GM21825 (cell line): ENCODE measurements at regions not wholly inside any gene's neighbourhood (a gene's known extent, or its start where the extent isn't known, plus 50 kb on each side); places are given as distances from the start of the nearest gene placed in this dataset.

Source experiments
- ATAC-seq: cut with Tn5 transposase; IDR thresholded peaks from one replicate; pipeline ENCODE4 v1.9.1; 2021; ENCODE audit warnings: mild to moderate bottlenecking, moderate library complexity; ENCODE audit not compliant: unreplicated experiment

DNA sequence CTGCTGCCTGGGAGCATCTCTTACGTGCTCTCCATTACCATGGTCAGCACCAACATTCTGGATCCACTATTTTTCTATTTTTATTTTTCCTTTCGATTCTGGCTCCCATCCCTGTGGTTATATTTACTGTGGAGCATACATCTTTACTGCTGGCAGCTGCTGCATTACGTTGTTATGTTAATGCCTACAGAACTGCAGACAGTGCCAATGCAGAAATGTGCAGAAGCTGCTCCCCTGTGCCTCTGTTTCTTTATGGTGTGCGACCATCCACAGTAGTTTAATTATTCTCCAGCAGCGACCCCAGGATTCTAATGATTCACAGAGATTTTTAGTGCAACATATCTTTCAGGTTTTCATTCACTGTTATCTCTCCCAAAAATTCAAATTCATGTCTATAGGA lies 911.7 kb upstream of the SLITRK6 start:
- ATAC-seq = no peak

DNA sequence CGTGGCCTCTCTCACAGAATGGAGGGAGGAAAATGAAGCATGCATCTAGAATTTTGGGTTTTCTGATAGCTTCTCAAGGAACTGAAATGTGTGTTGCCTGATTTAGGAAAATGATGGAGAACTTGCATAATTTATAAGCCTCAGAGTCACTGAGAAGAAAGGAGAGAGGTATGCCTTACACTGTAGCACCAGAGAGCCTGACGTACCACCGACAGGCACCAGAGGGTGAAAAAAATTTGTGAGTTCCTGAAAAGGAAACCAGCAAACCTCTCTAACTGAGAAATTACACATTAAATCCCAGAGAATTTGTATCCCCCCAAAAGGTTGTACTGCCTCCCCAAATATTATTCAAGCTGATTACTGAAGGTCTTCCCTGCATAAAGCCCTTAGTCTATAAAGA lies 915.3 kb upstream of the SLITRK6 start:
- no peak for ATAC-seq

DNA sequence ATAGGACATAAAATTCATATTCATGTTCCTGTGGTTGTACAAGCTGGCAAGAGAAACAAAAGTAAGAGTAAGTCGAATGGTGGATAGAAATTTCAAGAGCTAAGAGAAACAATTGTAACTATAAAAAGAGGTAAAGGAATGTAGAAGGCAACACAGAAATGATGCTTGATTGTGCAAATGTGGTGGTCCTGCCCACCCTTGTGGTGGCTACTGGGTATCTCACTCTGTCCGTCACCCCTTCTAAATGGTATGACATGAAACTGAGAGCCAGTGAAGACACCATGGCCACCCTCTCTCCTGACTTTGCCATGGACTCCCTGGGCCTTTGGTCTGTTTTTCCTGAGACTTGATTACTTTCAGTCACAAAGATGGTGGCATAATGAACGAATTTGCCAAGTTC lies 925.9 kb upstream of the SLITRK6 start:
- no peak for ATAC-seq

DNA sequence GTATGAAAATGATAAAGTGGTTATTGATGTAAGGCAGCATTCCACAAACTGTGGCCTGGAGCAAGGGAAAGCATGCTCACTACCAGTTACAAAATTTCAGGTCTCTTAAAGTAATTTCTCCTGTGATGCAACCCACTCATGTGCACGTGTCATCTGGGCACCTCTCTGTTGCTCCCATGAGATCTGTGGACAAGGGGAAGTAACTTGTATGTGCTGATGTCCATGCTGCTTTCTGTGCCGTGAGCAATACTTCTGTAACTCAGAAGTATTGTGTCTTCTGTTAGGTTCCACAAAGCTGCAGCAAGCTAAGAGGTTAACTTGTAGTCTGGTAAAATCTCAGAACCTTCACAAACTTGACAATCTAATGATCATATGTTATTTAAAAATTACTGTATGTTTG lies 930.0 kb upstream of the SLITRK6 start:
- no peak for ATAC-seq

DNA sequence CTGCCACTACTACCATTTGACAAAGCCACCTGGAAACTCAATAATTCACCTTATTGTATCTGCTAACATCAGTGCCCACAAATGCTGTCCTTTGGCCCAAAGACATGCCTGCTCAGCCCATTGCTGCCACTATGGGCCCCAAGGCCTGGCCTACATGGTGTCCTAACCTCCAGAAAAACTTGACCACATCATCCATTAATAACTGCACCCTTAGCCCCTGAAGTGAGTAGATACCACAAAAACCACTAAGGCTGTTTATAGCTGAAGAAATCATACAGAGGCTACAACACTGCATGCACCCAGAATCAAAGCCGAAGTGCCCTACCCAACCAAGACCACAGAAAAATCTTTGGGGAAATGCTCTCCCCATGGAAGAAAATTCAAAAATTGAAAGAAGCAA lies 932.8 kb upstream of the SLITRK6 start:
- ATAC-seq = no peak

DNA sequence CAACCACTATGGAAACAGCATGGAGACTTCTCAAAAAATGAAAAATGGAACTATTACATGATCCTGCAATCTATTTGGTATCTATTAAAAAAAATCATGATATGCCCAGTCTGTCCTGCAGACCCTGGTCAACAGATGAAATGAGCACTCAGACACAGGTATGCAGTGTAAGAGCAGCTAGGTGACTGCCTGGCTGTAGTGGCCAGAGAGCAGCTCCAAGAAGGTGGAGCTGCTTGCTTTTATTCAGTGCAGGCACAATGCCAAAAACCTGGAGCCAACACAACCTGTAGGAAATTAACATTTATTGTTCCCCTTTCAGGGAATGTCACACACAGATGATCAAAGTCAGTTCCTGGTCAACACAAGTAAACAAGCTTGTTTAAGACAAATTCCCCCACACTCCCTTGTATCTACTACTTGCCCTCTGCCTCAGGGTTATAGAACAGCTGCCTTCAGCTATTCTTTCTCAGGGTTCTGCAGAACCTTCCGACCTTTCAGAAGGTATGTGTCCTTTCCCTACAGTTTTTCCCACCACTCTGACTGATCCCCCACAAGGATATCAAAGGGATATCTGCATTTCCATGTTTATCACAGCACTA lies 933.7 kb upstream of the SLITRK5 start:
- ATAC-seq = no peak

DNA sequence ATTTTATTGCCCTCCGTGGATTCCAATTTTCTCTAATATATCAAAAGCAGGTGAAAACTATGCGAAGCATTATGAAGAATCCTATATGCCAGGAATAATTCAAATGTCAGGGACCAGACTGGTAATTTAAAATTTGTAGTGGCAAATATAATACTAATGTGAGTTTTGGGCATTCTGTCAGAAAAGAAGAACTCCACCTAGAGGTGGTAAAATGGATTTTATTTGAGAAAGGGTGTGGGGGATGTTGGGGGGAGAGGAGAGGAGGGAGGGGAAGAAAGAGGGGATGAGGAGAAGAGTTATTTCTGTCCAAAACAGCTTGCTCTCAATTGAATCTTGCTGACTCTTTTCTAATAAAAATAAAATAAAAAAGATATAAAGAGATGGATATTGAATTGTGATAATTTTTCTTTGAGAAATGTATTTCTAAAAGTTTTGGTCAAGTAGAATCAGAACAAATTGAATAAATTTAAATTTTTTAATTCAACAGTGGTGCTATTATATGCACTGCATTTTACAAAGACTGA lies 929.3 kb upstream of the SLITRK5 start:
- no peak for ATAC-seq

DNA sequence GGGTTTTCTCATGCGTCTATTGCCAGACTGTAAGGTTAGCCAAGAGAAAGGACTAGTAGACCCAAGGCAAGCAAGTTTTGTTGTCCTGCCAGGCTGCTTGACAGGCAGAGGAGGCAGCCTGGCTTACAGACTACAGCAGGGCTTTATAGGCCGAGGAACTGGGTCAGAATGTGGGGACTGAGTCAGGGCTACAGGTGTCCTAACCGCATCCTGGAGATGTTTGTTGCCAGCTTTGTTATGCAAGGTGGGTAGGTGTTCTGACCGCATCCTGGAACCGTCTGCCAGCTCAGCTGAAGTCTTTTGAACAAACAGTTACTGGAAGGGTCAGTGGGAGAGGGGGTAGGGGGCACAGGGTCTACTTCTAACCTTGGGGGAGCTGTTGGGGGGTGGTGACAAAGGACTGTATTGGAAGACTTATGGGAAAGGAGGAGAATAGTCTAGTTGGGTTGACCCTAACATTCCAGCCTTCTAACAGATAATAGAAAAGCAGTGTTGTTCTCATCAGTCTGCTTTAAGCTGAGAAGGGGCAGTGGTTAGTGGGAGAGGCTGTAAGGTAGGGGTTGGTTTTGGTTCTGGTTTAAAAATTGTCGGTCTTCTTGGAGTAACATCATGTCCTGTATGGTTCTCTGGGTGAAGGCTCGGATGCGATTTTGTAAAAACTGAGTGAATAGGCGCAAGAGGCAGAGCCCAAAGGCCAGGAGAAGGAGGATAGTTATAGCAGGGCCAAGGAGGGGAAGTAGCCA lies 913.8 kb upstream of the SLITRK5 start:
- ATAC-seq = no peak

DNA sequence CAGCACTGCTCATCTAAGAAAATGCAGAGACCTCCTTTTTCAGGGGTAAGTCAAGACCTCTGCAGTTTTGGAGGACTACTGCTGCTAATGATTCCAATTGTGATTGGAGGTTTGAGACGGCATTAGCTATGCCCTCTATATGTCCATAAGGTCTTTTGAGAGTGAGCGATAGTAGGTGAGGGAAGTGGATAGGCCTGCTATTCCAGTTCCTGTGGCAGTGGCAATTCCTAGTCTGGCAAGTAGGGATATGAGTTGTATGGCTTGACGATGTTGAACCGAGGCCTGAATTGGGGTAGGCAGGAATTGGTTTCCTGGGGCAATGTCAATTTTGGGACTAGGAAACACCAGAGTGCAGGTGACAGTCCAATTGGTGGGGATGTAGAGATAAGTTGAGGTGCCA lies 913.1 kb upstream of the SLITRK5 start:
- no peak for ATAC-seq

DNA sequence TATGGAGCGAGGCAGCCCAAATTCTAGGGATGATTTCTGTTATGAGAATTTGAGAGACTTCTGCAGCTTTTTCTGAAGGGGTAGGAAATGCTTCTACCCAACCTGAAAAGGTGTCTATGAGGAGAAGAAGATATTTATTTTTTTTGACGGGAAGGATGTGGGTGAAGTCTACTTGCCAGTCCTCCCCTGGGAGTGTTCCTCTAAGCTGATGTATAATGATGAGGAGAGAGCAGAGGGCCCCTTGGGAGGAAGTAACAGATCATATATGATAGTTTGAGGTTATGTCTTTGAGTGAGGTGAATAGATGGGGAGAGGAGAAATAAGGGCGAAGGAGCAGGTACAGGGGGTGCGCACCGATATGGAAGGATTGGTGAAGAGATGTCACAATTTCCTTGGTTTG lies 910.6 kb upstream of the SLITRK5 start:
- no peak for ATAC-seq

DNA sequence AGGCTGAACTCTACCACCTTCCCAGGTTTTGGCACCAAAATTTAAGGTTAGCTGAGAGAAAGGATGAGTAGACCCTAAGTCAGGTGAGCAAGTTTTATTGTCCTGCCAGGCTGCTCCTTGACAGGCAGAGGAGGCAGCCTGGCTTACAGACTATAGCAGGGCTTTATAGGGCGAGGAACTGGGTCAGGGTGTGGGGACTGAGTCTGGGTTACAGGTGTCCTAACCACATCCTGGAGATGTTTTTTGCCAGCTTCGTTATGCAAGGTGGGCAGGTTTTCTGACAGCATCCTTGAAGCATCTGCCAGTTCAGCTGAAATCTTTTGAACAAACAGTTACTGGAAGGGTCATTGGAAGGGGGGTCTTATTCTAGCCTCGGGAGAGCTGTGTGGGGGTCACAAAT lies 905.7 kb upstream of the SLITRK5 start:
- no peak for ATAC-seq

DNA sequence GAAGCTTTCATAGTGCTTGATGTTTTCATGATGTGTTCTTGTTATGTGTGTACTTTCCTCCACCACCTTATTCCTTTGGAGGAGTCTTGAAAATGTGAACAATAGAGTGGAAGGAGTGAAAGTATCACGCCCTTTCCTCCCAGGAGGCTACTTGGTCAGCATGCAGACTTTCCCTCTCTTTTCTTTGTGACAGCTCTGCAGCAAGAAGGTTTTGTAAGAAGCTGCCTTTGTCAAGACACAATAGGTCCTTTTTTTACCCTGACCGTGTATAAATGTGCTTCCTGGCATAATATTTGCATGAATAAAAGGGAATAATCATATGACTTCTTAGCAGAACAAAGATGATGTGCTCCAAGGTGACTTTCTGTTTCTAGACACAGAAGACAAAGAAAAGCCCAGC lies 882.6 kb upstream of the SLITRK5 start:
- ATAC-seq = no peak

DNA sequence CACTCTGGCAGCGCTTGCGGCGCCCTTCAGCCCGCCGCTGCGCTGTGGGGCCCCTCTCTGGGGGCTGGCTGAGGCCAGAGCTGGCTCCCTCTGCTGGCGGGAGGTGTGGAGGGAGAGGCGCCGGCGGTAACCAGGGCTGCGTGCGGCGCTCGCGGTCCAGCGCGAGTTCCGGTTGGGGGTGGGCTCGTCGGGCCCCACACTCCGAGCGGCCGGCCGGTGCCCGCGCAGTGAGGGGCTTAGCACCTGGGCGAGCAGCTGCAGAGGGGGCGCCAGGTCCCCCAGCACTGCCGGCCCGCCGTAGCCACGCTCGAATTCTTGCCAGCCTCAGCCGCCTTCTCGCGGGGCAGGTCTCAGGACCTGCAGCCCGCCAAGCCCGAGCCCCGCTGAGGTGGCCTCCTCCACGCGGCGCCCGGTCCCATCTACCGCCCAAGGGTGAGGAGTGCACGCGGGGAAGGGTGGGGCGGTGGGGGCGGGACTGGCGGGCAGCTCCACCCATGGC lies 879.0 kb upstream of the SLITRK5 start:
- no peak for ATAC-seq

DNA sequence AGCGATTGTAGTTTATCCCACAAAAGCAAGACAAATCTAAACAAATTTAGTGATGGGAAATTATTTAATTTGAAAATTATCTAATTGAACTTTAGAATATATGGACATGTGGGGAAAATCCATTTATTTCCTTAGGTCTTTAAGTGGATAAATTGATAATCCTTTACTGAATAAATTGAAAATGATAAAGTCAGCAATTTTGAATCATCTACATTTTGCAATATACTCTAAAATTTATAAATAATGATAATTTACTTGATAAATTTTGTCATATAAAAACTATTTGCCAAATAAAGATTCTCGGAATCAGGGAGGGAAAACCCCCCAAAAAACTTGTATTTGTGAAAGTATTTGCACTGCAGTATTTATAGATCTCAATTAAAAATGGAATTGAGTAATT lies 875.3 kb upstream of the SLITRK5 start:
- no peak for ATAC-seq

DNA sequence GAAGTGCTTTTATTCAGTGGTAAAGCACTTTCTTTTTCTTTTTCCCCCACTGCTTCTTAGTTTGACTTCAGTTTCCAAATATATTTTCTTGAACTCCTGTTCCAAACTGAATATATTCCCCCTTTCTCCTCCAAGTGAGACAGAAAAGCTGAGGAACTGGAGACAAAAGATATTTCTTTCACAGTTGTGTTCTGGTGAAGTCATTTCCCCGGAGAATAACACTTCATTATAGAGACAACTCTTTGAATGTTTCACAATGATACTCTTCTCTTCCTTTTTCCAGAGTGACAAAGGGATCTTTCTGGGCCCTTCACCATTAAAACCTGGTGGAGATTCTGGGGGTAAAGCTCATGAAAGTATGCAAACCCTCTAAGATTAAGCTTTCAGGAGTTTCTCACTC lies 860.8 kb upstream of the SLITRK5 start:
- no peak for ATAC-seq

DNA sequence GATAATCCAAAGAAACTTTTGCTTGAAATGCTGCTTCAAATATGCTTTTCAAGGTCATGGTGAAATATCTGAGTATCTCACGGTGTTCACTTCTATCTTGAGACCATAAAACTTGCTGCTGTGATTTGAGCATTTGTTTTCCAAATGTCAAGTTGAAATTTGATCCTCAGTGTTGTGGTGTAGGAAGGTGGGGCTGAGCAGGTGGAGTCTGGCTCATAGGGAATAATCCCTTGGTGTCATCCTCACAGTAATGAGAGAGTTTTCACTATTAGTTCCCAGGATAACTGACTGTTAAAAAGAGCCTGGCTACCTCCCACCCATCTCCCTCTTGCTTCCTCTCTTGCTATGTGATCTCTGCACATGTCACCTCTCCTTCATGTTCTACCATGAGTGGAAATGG lies 858.0 kb upstream of the SLITRK5 start:
- no peak for ATAC-seq

DNA sequence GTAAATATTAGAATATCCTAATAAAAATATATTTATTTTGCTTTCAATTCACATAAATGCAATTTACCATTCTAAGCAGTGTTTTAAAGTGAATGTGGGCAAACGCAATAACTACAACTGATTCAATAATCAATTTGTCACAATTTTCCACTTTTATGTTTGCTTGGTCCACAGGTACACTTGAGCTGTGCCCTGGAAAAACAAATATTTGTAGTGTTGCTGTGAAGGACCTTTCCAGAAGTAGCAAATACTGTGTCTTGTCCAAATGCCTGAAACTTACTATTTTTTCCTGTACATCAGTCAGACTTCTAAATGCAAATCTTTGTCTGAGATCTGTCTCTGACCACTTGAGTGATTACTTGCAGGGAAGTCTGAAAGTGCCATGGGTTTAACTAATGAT lies 845.8 kb upstream of the SLITRK5 start:
- no peak for ATAC-seq

DNA sequence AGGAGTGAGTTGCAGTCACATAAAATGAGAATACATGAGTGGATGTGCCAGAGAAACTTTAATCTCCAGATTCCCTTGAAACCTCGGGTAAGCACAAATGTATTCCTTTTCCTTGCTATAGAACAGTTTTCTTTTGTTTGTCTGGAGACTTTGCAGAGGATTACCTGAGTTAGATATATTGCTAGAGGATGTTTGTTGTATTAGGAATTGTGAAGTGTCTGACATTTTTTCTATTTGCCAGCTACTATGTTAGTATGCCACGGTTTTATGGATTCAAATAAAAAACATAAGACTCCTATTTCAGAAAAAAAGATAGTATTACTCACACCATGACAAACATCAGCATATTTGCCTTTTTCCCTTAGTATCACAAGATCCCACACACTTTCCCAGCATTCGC lies 844.9 kb upstream of the SLITRK5 start:
- ATAC-seq = no peak

DNA sequence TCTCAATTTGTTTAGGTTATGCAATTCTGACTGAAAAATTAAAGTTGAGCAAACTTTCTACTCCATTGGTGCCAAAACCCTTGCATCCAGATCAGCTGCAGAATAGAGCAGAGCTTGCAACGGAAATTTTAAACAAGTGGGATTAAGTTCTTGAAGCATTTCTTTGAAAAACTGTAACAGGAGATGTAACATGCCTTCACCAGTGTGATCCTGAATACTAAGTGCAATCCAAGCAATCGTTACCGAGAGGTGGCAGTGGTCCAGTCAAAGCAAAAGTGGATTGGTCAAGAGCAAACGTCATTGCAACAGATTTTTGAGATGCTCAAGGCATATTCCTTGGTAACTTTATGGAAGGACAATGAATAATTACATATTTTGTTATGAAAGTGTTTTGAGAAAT lies 841.1 kb upstream of the SLITRK5 start:
- ATAC-seq = no peak

DNA sequence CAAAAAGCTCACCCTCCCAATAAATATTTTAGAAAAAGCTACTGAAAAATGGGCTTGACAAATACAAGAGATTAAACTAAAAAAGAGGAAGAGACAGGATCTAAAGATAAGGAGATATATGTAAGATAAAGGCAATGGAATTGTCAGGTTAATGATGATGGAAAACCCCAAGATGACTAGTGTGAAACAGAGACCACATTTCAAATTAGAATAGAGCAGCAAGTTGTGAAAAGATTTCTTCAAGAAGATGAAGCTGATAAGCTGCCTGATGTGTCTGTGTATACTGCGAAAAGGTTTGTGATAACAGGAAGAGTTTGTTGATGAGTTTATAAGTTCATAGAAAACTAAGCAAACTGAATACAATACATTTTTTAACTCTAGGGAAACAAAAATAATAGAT lies 840.1 kb upstream of the SLITRK5 start:
- ATAC-seq = no peak

DNA sequence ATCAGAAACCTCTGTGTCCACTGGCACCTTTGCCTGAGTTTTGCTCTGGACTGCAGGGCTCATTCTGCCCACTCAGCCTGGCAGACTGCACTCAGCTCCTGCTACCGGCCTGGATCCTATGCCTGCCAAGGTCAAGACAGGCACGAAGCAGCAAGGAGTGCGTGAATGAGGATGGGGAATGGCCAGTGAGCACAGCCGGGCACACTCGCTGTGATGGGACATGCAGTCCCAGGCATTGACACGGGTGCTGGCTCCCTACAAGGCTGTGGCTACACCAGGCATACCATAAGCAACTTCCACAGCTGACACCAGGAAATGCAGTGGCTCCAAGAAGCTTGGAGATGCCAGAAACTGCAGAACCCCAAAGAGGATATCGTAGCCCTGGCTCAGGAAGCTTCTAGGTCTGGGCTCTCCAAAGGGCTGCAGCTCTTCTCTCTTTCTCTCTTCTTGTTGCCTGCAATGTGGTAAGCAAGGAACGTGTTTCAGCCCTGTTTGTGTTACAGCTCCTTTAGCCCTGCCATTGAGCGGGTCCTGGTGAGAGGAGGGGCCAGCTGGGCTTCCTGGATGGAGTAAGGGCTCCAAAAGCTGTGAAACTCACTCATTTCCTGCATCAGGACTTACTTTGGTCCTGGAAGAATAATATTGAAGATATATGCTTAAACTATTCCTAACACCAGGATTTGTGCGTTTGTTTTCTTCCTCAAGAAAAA lies 832.6 kb upstream of the SLITRK5 start:
- ATAC-seq = no peak

DNA sequence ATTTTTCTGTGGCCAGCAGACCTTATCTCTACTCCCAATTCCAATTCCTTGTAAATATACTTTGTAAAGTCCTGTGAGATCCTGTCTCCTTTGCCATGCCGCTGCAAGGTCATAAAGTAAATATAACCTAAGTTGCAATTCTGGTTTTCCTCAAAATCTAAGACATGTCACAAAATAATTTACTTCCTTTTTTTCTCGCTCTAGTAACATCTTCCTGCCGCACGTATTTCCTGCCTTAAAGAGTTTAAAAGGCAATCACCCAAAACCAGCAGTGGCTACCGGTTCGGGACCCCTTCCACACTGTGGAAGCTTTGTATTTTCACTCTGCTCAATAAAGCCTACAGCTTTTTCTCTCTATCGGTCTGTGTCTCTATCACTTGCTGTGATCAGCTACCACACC lies 832.0 kb upstream of the SLITRK5 start:
- no peak for ATAC-seq
